H1 (cell line): ENCODE measurements at regions not wholly inside any gene's neighbourhood (a gene's known extent, or its start where the extent isn't known, plus 50 kb on each side); places are given as distances from the start of the nearest gene placed in this dataset.
A peak's percentile ranks its signal among the peaks of the same experiment; 100 is the strongest.

Experiments
- CTCF ChIA-PET: fragments of 300-600 bp; sonication (Branson Sonifier 250); formaldehyde crosslinking; loops from one replicate; lab custom pipeline; 2021; ENCODE audit not compliant: partially characterized antibody; lab: Charles Lee
- POLR2A ChIA-PET: fragments of 300-600 bp; sonication (Branson Sonifier 250); formaldehyde crosslinking; loops from one replicate; lab custom pipeline; 2021; ENCODE audit warnings: inconsistent platforms; ENCODE audit not compliant: partially characterized antibody; lab: Charles Lee
- DNase-seq, 2 experiments: peaks; one replicate each; pipeline versions ENCODE4 v3.0.0 to v3.0.0-alpha.2; 2010 to 2022; ENCODE audit warnings: low spot score in 2 of 2, low read depth in 1 of 2, mixed read lengths in 1 of 2
- FAIRE-seq: peaks from 2 replicates; lab custom pipeline; 2011; peaks lifted over from hg19 to GRCh38; lab: Jason Lieb, UNC
- H2AFZ ChIP-seq: 2 replicates; pipeline ENCODE4 v1.8.1; 2012; ENCODE audit warnings: low read length, inconsistent platforms
- H2AK5ac ChIP-seq: 2 replicates; pipeline ENCODE4 v1.6.1; 2013; ENCODE audit warnings: low read depth, low read length
- H2BK120ac ChIP-seq: replicated peaks from 2 replicates; pipeline ENCODE3; 2013; ENCODE audit warnings: low read depth, low read length, inconsistent platforms
- H2BK12ac ChIP-seq: 2 replicates; pipeline ENCODE4 v1.6.1; 2013; ENCODE audit warnings: low read depth, low read length
- H2BK15ac ChIP-seq: 2 replicates; pipeline ENCODE4 v1.6.1; 2013; ENCODE audit warnings: low read length
- H2BK20ac ChIP-seq: 2 replicates; pipeline ENCODE4 v1.6.1; 2013; ENCODE audit warnings: low read length
- H2BK5ac ChIP-seq: 2 replicates; pipeline ENCODE4 v1.6.1; 2013; ENCODE audit warnings: low read depth, low read length
- H3K14ac ChIP-seq: 2 replicates; pipeline ENCODE4 v1.6.1; 2013; ENCODE audit warnings: inconsistent platforms; ENCODE audit not compliant: insufficient read length
- H3K18ac ChIP-seq: 2 replicates; pipeline ENCODE4 v1.6.1; 2013; ENCODE audit warnings: low read length; ENCODE audit errors: extremely low read depth
- H3K23ac ChIP-seq: 2 replicates; pipeline ENCODE4 v1.6.1; 2013; ENCODE audit warnings: inconsistent platforms; ENCODE audit not compliant: insufficient read length
- H3K23me2 ChIP-seq: 2 replicates; pipeline ENCODE4 v1.6.1; 2013; ENCODE audit warnings: low read depth, low read length
- H3K27ac ChIP-seq: 2 replicates; pipeline ENCODE4 v1.6.1; 2011; ENCODE audit warnings: low read depth, low read length, inconsistent platforms
- H3K27me3 ChIP-seq, 4 experiments: replicated peaks in 1 of 4; 1 replicate in 1 of 4; 2 replicates in 3 of 4; pipeline versions ENCODE4 v1.6.1 to v1.8.1; 2011 to 2013; ENCODE audit warnings: low read length in 3 of 4, mild to moderate bottlenecking in 3 of 4, inconsistent platforms in 2 of 4, mixed read lengths in 2 of 4, moderate library complexity in 1 of 4; ENCODE audit not compliant: control insufficient read depth in 3 of 4, insufficient read depth in 3 of 4; ENCODE audit errors: extremely low read depth in 1 of 4
- H3K36me3 ChIP-seq, 4 experiments: 2 replicates each; pipeline versions ENCODE4 v1.6.1 to v1.8.1; 2011 to 2013; ENCODE audit warnings: mild to moderate bottlenecking in 4 of 4, low read length in 3 of 4, moderate library complexity in 2 of 4, control low read depth in 1 of 4, inconsistent platforms in 1 of 4; ENCODE audit not compliant: insufficient read depth in 4 of 4, control insufficient read depth in 2 of 4
- H3K4ac ChIP-seq: replicated peaks from 2 replicates; pipeline ENCODE3; 2013; ENCODE audit warnings: low read length, low read depth, mixed read lengths, inconsistent platforms; ENCODE audit not compliant: insufficient read length
- H3K4me1 ChIP-seq, 4 experiments: replicated peaks in 1 of 4; 1 replicate in 1 of 4; 2 replicates in 3 of 4; pipeline versions ENCODE4 v1.6.1 to v1.8.1; 2011 to 2013; ENCODE audit warnings: low read length in 3 of 4, inconsistent platforms in 2 of 4, mixed read lengths in 1 of 4; ENCODE audit not compliant: insufficient read depth in 4 of 4, control insufficient read depth in 3 of 4
- H3K4me2 ChIP-seq, 2 experiments: 2 replicates each; pipeline versions ENCODE4 v1.6.1 to v1.8.1; 2011 to 2013; ENCODE audit warnings: low read depth in 2 of 2, low read length in 2 of 2, control low read depth in 1 of 2, inconsistent platforms in 1 of 2, mild to moderate bottlenecking in 1 of 2; ENCODE audit not compliant: insufficient read depth in 1 of 2
- H3K4me3 ChIP-seq, 4 experiments: fragments of 200-600, 300-600 bp in 1 of 4; sonication (generic), shearing (Covaris generic), sonication (Bioruptor Twin) in 1 of 4; 2 replicates each; pipeline versions ENCODE4 v1.5.1 to v1.8.1; 2011 to 2016; ENCODE audit warnings: low read length in 4 of 4, low read depth in 3 of 4, control low read depth in 2 of 4, inconsistent platforms in 2 of 4, mild to moderate bottlenecking in 2 of 4, mixed read lengths in 1 of 4, moderate library complexity in 1 of 4; ENCODE audit not compliant: insufficient read depth in 2 of 4; ENCODE audit errors: extremely low read depth in 1 of 4
- H3K56ac ChIP-seq: replicated peaks from 2 replicates; pipeline ENCODE3; 2013; ENCODE audit warnings: low read depth, mild to moderate bottlenecking, mixed read lengths, low read length, inconsistent platforms; ENCODE audit not compliant: insufficient read length
- H3K79me1 ChIP-seq: 2 replicates; pipeline ENCODE4 v1.6.1; 2013; ENCODE audit warnings: low read depth, low read length, control low read depth
- H3K79me2 ChIP-seq, 2 experiments: 2 replicates each; pipeline versions ENCODE4 v1.6.1 to v1.8.1; 2012 to 2013; ENCODE audit warnings: low read length in 2 of 2, mild to moderate bottlenecking in 2 of 2, inconsistent platforms in 1 of 2; ENCODE audit not compliant: insufficient read depth in 2 of 2, control insufficient read depth in 1 of 2
- H3K9ac ChIP-seq, 4 experiments: replicated peaks in 1 of 4; 1 replicate in 1 of 4; 2 replicates in 3 of 4; pipeline versions ENCODE4 v1.6.1 to v1.8.1; 2011 to 2013; ENCODE audit warnings: low read depth in 3 of 4, low read length in 3 of 4, control low read depth in 2 of 4, mild to moderate bottlenecking in 2 of 4, moderate library complexity in 2 of 4, inconsistent platforms in 1 of 4; ENCODE audit errors: extremely low read depth in 1 of 4
- H3K9me3 ChIP-seq, 2 experiments: 2 replicates each; pipeline versions ENCODE4 v1.6.1 to v1.8.1; 2012 to 2013; ENCODE audit warnings: mild to moderate bottlenecking in 2 of 2, moderate library complexity in 2 of 2, control low read depth in 1 of 2, inconsistent platforms in 1 of 2, low read depth in 1 of 2, low read length in 1 of 2, mixed read lengths in 1 of 2; ENCODE audit not compliant: insufficient read depth in 2 of 2
- H4K20me1 ChIP-seq, 2 experiments: replicated peaks in 1 of 2; 2 replicates each; pipeline versions ENCODE3 to v1.8.1; 2011 to 2013; ENCODE audit warnings: inconsistent platforms in 2 of 2, low read length in 2 of 2, mild to moderate bottlenecking in 1 of 2; ENCODE audit not compliant: insufficient read depth in 2 of 2, control insufficient read depth in 1 of 2
- H4K5ac ChIP-seq: 2 replicates; pipeline ENCODE4 v1.6.1; 2013; ENCODE audit warnings: low read length, low read depth, mixed read lengths, inconsistent platforms; ENCODE audit not compliant: insufficient read length
- H4K8ac ChIP-seq: 2 replicates; pipeline ENCODE4 v1.8.0; 2013; ENCODE audit warnings: mild to moderate bottlenecking, moderate library complexity, low read length, inconsistent platforms; ENCODE audit not compliant: insufficient read depth; ENCODE audit errors: extremely low read depth
- H4K91ac ChIP-seq: replicated peaks from 2 replicates; pipeline ENCODE3; 2013; ENCODE audit warnings: low read length, mixed read lengths, inconsistent platforms; ENCODE audit not compliant: insufficient read length
- CBX8 ChIP-seq: fragments of 300-800, 300-1000 bp; sonication (generic); IDR thresholded peaks from 2 replicates; pipeline ENCODE4 v1.7.1; 2016; ENCODE audit warnings: low read depth, low read length, borderline replicate concordance
- GTF2F1 ChIP-seq: IDR thresholded peaks from 2 replicates; pipeline ENCODE4 v1.6.1; 2012; ENCODE audit warnings: low read depth, low read length, improper control_type of control experiment, borderline replicate concordance
- RAD21 ChIP-seq, 2 experiments: IDR thresholded peaks in 1 of 2; conservative IDR thresholded peaks in 1 of 2; 2 replicates each; pipeline ENCODE4 v1.6.1; 2011; ENCODE audit warnings: low read depth in 2 of 2, low read length in 2 of 2, improper control_type of control experiment in 1 of 2, inconsistent platforms in 1 of 2, mild to moderate bottlenecking in 1 of 2, moderate library complexity in 1 of 2
- SAP30 ChIP-seq: fragments of 300-600 bp; sonication (generic); IDR thresholded peaks from 2 replicates; pipeline ENCODE4 v1.7.1; 2012; ENCODE audit warnings: low read length, moderate library complexity, mild to moderate bottlenecking, inconsistent platforms; ENCODE audit not compliant: insufficient read depth, insufficient replicate concordance
- SUZ12 ChIP-seq: fragments of 200-600 bp; sonication (generic); IDR thresholded peaks from 2 replicates; pipeline ENCODE4 v1.6.1; 2012; ENCODE audit warnings: mild to moderate bottlenecking, inconsistent platforms, low read length, moderate library complexity, mixed read lengths
- WGBS, 2 experiments: shearing (Covaris generic) in 1 of 2; methylation state at CpG; one replicate each; pipeline versions ENCODE4 v1.1.6 to v1.1.7; 2013 to 2015; ENCODE audit warnings: low lambda C conversion rate in 2 of 2, mixed read lengths in 2 of 2, inconsistent platforms in 1 of 2, low coverage in 1 of 2, missing lambda C conversion rate in 1 of 2; ENCODE audit not compliant: insufficient replicate concordance in 2 of 2, insufficient coverage in 1 of 2, insufficient read length in 1 of 2; ENCODE audit errors: extremely low coverage in 1 of 2, missing lambda C conversion rate in 1 of 2; 5-methylcytosine and 5-hydroxymethylcytosine counted together
- TF ChIP-seq, protein P1 (sequence below), 3 experiments: IDR thresholded peaks; 1 replicate in 2 of 3; 2 replicates in 1 of 3; pipeline versions ENCODE4 v1.5.1 to v1.6.1; 2011; ENCODE audit warnings: low read length in 3 of 3, mild to moderate bottlenecking in 3 of 3, inconsistent platforms in 2 of 3, low read depth in 1 of 3, moderate library complexity in 1 of 3; ENCODE audit not compliant: insufficient read depth in 1 of 3; ENCODE audit errors: control extremely low read depth in 1 of 3

DNA sequence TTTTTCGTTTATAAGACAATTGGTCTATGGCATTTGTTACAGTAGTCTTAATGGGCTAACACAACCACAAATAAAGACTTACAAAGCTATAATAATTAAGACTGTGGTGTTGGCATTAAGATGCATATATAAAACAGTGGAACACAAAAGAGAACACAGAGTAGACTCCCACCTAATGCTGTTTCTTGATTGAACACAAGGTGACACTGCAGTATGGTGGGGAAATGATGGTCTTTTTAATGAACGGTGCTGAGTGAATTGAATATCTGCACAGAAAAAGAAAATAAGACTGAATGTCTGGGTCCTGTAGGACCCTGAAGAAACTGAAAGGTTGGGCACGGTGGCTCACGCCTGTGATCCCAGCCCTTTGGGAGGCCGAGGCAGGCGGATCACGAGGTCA lies 1136.6 kb upstream of the NXPH2 start:
- Histone ChIP-seq H4K91ac (no peak overlapping the region), H3K23ac (no peak overlapping the region), H2BK5ac (no peak overlapping the region), H2BK120ac (no peak overlapping the region), H3K9me3 (no peaks in the 10 kb centered on the region), H2BK15ac (no peak overlapping the region), H3K4me3 (no peak overlapping the region), H3K56ac (no peak overlapping the region), H2AK5ac (no peak overlapping the region), H3K27me3 (no peaks in the 10 kb centered on the region), H3K23me2 (no peaks in the 10 kb centered on the region), H3K4me1 (no peaks in the 10 kb centered on the region), H3K27ac (no peak overlapping the region), H3K9ac (no peak overlapping the region; a peak in 1 of 7 replicates), H3K36me3 (no peaks in the 10 kb centered on the region), H3K79me1 (no peaks in the 10 kb centered on the region), H3K18ac (no peak overlapping the region), H3K14ac (no peak overlapping the region), H3K79me2 (no peaks in the 10 kb centered on the region), H3K4ac (no peak overlapping the region), H2BK20ac (no peak overlapping the region), H4K5ac (no peak overlapping the region), H2BK12ac (no peak overlapping the region), H3K4me2 (no peak overlapping the region), H4K8ac (no peak overlapping the region), H2AFZ (no peak overlapping the region), H4K20me1 (no peaks in the 10 kb centered on the region)
- no peak for DNase-seq
- no peak for FAIRE-seq
- WGBS, 2 experiments, result 90% methylated on average over 5 of the region's 7 CpGs; no CpG with 5 or more reads in 1 of the 2 experiments
- ChIA-PET CTCF (interaction anchor here (0.6 to 1.6 kb wide), 5 partner anchors 14 to 1177 kb away, joined by 3 to 5 read pairs (median 4); no protein-coding TSS in a partner anchor), POLR2A (no interaction called here)
- TF ChIP-seq, protein P1, sequence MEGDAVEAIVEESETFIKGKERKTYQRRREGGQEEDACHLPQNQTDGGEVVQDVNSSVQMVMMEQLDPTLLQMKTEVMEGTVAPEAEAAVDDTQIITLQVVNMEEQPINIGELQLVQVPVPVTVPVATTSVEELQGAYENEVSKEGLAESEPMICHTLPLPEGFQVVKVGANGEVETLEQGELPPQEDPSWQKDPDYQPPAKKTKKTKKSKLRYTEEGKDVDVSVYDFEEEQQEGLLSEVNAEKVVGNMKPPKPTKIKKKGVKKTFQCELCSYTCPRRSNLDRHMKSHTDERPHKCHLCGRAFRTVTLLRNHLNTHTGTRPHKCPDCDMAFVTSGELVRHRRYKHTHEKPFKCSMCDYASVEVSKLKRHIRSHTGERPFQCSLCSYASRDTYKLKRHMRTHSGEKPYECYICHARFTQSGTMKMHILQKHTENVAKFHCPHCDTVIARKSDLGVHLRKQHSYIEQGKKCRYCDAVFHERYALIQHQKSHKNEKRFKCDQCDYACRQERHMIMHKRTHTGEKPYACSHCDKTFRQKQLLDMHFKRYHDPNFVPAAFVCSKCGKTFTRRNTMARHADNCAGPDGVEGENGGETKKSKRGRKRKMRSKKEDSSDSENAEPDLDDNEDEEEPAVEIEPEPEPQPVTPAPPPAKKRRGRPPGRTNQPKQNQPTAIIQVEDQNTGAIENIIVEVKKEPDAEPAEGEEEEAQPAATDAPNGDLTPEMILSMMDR (IDR thresholded peaks at IDR 0.05; ENCODE audit: control extremely low read depth in 1 of 3, insufficient read depth in 1 of 3, low read depth in 1 of 3, low read length in 3 of 3), result peak in 1 of 3 experiments; percentile 12; a peak in 1 of 4 replicates
- TF ChIP-seq GTF2F1 (no peak), RAD21 (IDR thresholded peaks at IDR 0.05 in 1 of 2, conservative IDR thresholded peaks at IDR 0.05 in 1 of 2; ENCODE audit: low read depth in 2 of 2, low read length in 2 of 2) (peak; percentile 38 to 44), SUZ12 (no peak), CBX8 (no peak), SAP30 (no peak)
- TF ChIP-seq, all 59 proteins: peak for 2
